CD4-positive, alpha-beta memory T cell (primary cell): ENCODE measurements at regions not wholly inside any gene's neighbourhood (a gene's known extent, or its start where the extent isn't known, plus 50 kb on each side); places are given as distances from the start of the nearest gene placed in this dataset.

ENCODE experiments used
- CTCF ChIA-PET: fragments of 350-600 bp; sonication (Branson Sonifier 250); formaldehyde crosslinking; loops from one replicate; lab custom pipeline; 2021; ENCODE audit warnings: inconsistent platforms; ENCODE audit not compliant: partially characterized antibody; lab: Charles Lee
- POLR2A ChIA-PET: fragments of 350-600 bp; sonication (Branson Sonifier 250); formaldehyde crosslinking; loops from one replicate; lab custom pipeline; 2021; ENCODE audit not compliant: partially characterized antibody; lab: Charles Lee
- DNase-seq, 5 donors: peaks; one replicate each; pipeline versions ENCODE4 v3.0.0 to v3.0.0-alpha.2; 2020 to 2022; ENCODE audit warnings: mixed read lengths in 1 of 5
- H3K27ac ChIP-seq: one replicate; pipeline ENCODE4 v1.7.0; 2013; ENCODE audit warnings: low read depth, low read length
- H3K27me3 ChIP-seq: 2 replicates; pipeline ENCODE4 v1.7.0; 2013; ENCODE audit warnings: mild to moderate bottlenecking, low read length, moderate library complexity; ENCODE audit not compliant: insufficient read depth
- H3K36me3 ChIP-seq: 2 replicates; pipeline ENCODE4 v1.7.0; 2013; ENCODE audit warnings: mild to moderate bottlenecking, low read length, moderate library complexity; ENCODE audit not compliant: insufficient read depth
- H3K4me1 ChIP-seq: 2 replicates; pipeline ENCODE4 v1.7.0; 2013; ENCODE audit warnings: mild to moderate bottlenecking, low read length, moderate library complexity; ENCODE audit not compliant: insufficient read depth
- H3K4me3 ChIP-seq, 2 donors: one replicate each; pipeline ENCODE4 v1.7.0; 2013; ENCODE audit warnings: low read length in 2 of 2, mild to moderate bottlenecking in 1 of 2
- H3K9me3 ChIP-seq, 2 donors: one replicate each; pipeline ENCODE4 v1.7.0; 2013; ENCODE audit warnings: low read length in 2 of 2, control low read depth in 1 of 2; ENCODE audit not compliant: control insufficient read depth in 1 of 2
- H3K27ac Mint-ChIP-seq, 7 donors: one replicate each; pipeline ENCODE4 v1.8.0; 2020 to 2021; ENCODE audit warnings: mixed read lengths in 7 of 7, mild to moderate bottlenecking in 6 of 7, inconsistent platforms in 3 of 7, moderate library complexity in 3 of 7
- H3K27me3 Mint-ChIP-seq, 2 donors: one replicate each; pipeline ENCODE4 v1.8.0; 2020 to 2021; ENCODE audit warnings: mixed read lengths in 2 of 2
- H3K36me3 Mint-ChIP-seq, 2 donors: one replicate each; pipeline ENCODE4 v1.8.0; 2020 to 2021; ENCODE audit warnings: mixed read lengths in 2 of 2, inconsistent platforms in 1 of 2, mild to moderate bottlenecking in 1 of 2
- H3K4me1 Mint-ChIP-seq, 4 donors: one replicate each; pipeline ENCODE4 v1.8.0; 2020 to 2021; ENCODE audit warnings: mixed read lengths in 4 of 4, mild to moderate bottlenecking in 1 of 4
- H3K4me3 Mint-ChIP-seq, 8 donors: one replicate each; pipeline ENCODE4 v1.8.0; 2020 to 2021; ENCODE audit warnings: mixed read lengths in 8 of 8, mild to moderate bottlenecking in 7 of 8, moderate library complexity in 6 of 8, inconsistent platforms in 3 of 8
- H3K9me3 Mint-ChIP-seq, 8 donors: one replicate each; pipeline ENCODE4 v1.8.0; 2020 to 2021; ENCODE audit warnings: mixed read lengths in 8 of 8, mild to moderate bottlenecking in 5 of 8, inconsistent platforms in 3 of 8, moderate library complexity in 1 of 8
- intact Hi-C: fragments of 100-400 bp; cut with micrococcal nuclease; formaldehyde crosslinking; loops from one replicate; pipeline ENCODE4 v1.15.1; 2023

DNA sequence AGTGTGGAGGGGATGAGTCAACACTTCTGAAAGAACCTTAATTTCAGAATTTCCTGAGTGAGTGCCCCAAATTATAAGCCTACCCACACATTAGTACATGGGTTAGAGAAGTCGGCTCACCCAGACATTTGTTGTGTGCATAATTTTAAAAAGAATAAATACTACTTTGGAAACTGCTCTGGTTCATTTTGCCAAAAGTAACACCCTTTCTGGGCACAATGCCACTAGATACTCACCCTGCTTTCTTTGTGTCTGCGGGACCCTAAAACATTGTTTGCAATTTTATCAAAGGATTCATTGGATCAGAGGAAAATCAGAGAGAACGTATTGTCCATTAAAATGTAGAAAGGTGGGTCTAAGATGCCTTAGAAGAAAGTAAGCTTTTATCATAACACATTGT is 245.5 kb upstream of the NRP1 start:
- no peak overlapping the region for H3K27ac ChIP-seq
- Mint-ChIP-seq H3K9me3 (peaks cover 0 to 4% (median 0%) of the 10 kb centered on the region in 8 donors), H3K4me3 (no peak overlapping the region), H3K27me3 (peaks cover 7 to 9% of the 10 kb centered on the region in 2 donors), H3K36me3 (no peaks in the 10 kb centered on the region), H3K27ac (no peak overlapping the region), H3K4me1 (no peaks in the 10 kb centered on the region)
- no peaks in the 10 kb centered on the region for H3K36me3 ChIP-seq
- intact Hi-C loops, result no loop called here
- ChIA-PET CTCF (no interaction called here), POLR2A (no interaction called here)
- no peaks in the 10 kb centered on the region for H3K9me3 ChIP-seq
- no peaks in the 10 kb centered on the region for H3K4me1 ChIP-seq
- no peak for DNase-seq
- H3K4me3 ChIP-seq, result no peak overlapping the region
- H3K27me3 ChIP-seq, result no peaks in the 10 kb centered on the region

DNA sequence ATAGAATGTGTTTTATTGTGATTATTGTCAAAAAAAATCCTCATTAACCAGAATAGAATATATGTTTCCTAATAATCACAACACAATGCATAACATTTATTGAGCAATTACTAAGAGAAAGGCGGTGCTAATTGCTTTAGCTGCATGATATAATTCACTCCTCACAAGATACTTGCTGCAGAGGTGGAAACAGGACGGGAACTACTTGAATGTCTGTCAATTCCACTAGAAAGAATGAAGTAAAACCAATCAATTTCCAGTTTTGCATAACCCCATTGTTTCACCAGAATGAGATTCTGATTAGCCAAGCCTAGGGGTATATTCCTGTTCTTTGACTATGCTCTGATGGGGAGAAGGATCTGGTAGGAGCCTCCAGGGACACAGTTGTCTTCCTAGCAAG is 239.1 kb upstream of the NRP1 start:
- H3K27ac ChIP-seq, result no peak overlapping the region
- Mint-ChIP-seq H3K27ac (no peak overlapping the region), H3K4me3 (no peak overlapping the region), H3K27me3 (peaks cover 0 to 4% of the 10 kb centered on the region in 2 donors), H3K4me1 (no peaks in the 10 kb centered on the region), H3K9me3 (peaks cover 0 to 2% (median 0%) of the 10 kb centered on the region in 8 donors), H3K36me3 (no peaks in the 10 kb centered on the region)
- no peaks in the 10 kb centered on the region for H3K9me3 ChIP-seq
- H3K4me1 ChIP-seq, result no peaks in the 10 kb centered on the region
- H3K36me3 ChIP-seq, result no peaks in the 10 kb centered on the region
- DNase-seq, result no peak
- no peak overlapping the region for H3K4me3 ChIP-seq
- ChIA-PET POLR2A (no interaction called here), CTCF (no interaction called here)
- intact Hi-C loops, result no loop called here
- no peaks in the 10 kb centered on the region for H3K27me3 ChIP-seq

DNA sequence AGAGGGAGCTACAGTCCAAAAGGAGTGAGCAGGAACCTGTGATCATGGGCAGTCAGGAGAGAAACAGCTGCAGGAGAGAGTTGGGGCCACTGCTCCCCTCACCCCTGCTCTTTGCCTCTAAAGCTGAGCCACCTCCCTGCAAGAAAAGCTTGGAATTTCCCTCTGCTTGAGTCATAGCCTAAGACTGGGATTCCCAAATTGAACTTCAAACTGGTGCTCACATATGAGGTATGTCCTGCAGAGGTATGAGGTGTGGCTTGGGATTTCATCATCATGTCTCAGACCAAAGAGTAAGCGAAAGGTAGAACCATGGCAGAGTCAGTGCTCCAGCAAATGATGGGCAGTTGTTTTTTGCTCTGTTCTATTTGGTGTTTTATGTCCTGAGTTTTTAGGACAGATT is 237.1 kb upstream of the NRP1 start:
- Histone ChIP-seq H3K4me3 (no peak overlapping the region), H3K9me3 (no peaks in the 10 kb centered on the region), H3K36me3 (no peaks in the 10 kb centered on the region), H3K4me1 (no peaks in the 10 kb centered on the region), H3K27ac (no peak overlapping the region), H3K27me3 (no peaks in the 10 kb centered on the region)
- Mint-ChIP-seq H3K9me3 (peaks cover 0 to 2% (median 0%) of the 10 kb centered on the region in 8 donors), H3K4me1 (no peaks in the 10 kb centered on the region), H3K36me3 (no peaks in the 10 kb centered on the region), H3K4me3 (no peak overlapping the region), H3K27me3 (peaks cover 0 to 3% of the 10 kb centered on the region in 2 donors), H3K27ac (no peak overlapping the region)
- DNase-seq, result no peak
- POLR2A ChIA-PET, result no interaction called here
- CTCF ChIA-PET, result no interaction called here
- intact Hi-C loops, result no loop called here

DNA sequence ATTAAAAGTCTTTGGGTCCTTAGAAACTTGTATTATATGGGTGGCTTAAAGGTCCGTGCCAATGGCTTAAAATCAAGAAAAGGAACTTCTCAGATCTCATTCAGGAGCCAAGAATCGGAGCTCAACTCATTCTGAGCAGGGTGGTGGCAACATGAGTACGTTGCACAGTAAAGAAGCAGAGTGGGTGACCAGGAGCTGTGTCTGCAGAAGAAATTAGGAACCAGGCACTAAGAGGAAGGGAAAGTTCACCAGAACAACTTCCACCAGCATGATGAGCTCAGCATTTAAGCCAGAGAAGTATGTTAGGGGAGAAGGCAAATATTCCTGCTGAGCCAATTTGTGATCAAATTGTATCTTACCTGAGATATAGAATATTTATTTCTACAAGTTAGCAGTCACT is 236.0 kb upstream of the NRP1 start:
- Histone ChIP-seq H3K9me3 (no peaks in the 10 kb centered on the region), H3K4me1 (no peaks in the 10 kb centered on the region), H3K36me3 (no peaks in the 10 kb centered on the region), H3K27me3 (no peaks in the 10 kb centered on the region), H3K4me3 (no peak overlapping the region), H3K27ac (no peak overlapping the region)
- no peak overlapping the region for H3K4me3 Mint-ChIP-seq
- peaks cover 0 to 2% (median 0%) of the 10 kb centered on the region in 8 donors for H3K9me3 Mint-ChIP-seq
- DNase-seq, result no peak
- no peak overlapping the region for H3K27ac Mint-ChIP-seq
- POLR2A ChIA-PET, result no interaction called here
- no peaks in the 10 kb centered on the region for H3K4me1 Mint-ChIP-seq
- CTCF ChIA-PET, result no interaction called here
- no peaks in the 10 kb centered on the region for H3K36me3 Mint-ChIP-seq
- intact Hi-C loops, result no loop called here
- peaks cover 0 to 5% of the 10 kb centered on the region in 2 donors for H3K27me3 Mint-ChIP-seq

DNA sequence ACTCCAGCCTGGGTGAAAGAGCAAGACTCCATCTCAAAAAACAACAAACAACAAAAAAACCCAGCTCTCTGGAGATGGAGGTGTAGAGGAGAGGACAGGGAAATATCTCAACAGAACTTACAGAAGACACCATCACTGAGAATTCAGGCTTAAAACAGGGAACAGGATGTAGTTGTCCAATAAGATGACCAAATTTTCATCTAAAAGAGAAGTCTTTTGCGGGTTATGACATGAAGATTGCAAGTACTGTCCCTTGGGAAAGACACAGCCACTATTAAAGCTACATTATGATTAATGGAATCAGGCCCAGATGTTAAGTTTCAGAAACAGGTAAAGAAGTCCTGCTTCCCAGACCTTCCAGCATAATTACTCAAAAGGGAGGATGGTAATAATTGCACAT is 235.2 kb upstream of the NRP1 start:
- no peaks in the 10 kb centered on the region for H3K36me3 Mint-ChIP-seq
- H3K27me3 Mint-ChIP-seq, result peaks cover 0 to 5% of the 10 kb centered on the region in 2 donors
- intact Hi-C loops, result no loop called here
- no peak for DNase-seq
- H3K4me3 ChIP-seq, result no peak overlapping the region
- no peaks in the 10 kb centered on the region for H3K27me3 ChIP-seq
- no peak overlapping the region for H3K27ac Mint-ChIP-seq
- H3K4me1 ChIP-seq, result no peaks in the 10 kb centered on the region
- ChIA-PET CTCF (no interaction called here), POLR2A (no interaction called here)
- no peak overlapping the region for H3K4me3 Mint-ChIP-seq
- H3K4me1 Mint-ChIP-seq, result no peaks in the 10 kb centered on the region
- no peaks in the 10 kb centered on the region for H3K9me3 ChIP-seq
- no peak overlapping the region for H3K27ac ChIP-seq
- H3K36me3 ChIP-seq, result no peaks in the 10 kb centered on the region
- H3K9me3 Mint-ChIP-seq, result no peaks in the 10 kb centered on the region

DNA sequence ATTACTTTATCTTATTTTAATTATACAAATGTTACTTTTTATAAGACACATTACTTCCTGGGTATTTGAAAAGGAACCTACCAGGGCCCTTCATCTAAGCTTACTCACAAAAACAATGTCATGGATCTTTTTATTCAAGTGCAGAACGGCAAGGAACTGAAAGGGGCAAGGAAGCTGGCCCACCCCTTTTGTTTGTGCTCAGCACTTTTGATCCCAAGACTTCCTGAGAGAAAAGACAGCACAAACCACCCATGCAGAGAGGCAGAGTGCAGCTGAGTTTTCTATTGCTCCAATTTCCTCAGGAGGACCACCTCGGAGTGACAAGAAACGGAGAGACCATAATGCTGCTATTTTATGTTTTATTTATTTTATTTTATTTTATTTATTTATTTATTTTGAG is 232.0 kb upstream of the NRP1 start:
- POLR2A ChIA-PET, result no interaction called here
- H3K4me1 ChIP-seq, result no peaks in the 10 kb centered on the region
- Mint-ChIP-seq H3K27ac (no peak overlapping the region), H3K27me3 (peaks cover 4 to 16% of the 10 kb centered on the region in 2 donors), H3K9me3 (no peaks in the 10 kb centered on the region), H3K4me1 (no peaks in the 10 kb centered on the region), H3K36me3 (no peaks in the 10 kb centered on the region), H3K4me3 (no peak overlapping the region)
- no peak overlapping the region for H3K4me3 ChIP-seq
- no peaks in the 10 kb centered on the region for H3K36me3 ChIP-seq
- H3K27me3 ChIP-seq, result peaks cover 4% of the 10 kb centered on the region
- no peak for DNase-seq
- no peak overlapping the region for H3K27ac ChIP-seq
- CTCF ChIA-PET, result no interaction called here
- H3K9me3 ChIP-seq, result no peaks in the 10 kb centered on the region
- intact Hi-C loops, result no loop called here

- H3K9me3 Mint-ChIP-seq, result no peaks in the 10 kb centered on the region
These were observed 231.5 kb upstream of the NRP1 start for GRCh38 chr10:33566001-33566400.

DNA sequence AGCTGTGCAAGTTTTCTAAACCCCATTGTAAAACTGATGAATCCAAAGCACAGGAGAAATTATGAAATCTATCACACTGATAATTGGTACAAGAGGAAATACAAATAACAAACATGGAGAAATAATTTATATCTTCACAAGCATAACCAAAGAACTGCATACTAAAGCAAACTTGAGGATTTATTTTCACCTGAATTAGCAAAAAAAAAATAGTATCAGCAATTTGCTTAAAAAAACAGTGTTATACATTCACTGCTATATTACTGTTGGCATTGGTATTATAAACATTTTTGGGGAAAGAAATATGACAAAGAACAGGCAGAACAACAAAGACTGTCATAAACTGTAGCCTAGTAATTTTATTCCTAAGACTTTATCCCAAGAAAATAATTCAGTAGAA is 230.8 kb upstream of the NRP1 start:
- no peaks in the 10 kb centered on the region for H3K4me1 Mint-ChIP-seq
- H3K4me3 Mint-ChIP-seq, result no peak overlapping the region
- Histone ChIP-seq H3K4me1 (no peaks in the 10 kb centered on the region), H3K9me3 (no peaks in the 10 kb centered on the region), H3K4me3 (no peak overlapping the region), H3K27ac (no peak overlapping the region), H3K36me3 (no peaks in the 10 kb centered on the region), H3K27me3 (peaks cover 4% of the 10 kb centered on the region)
- intact Hi-C loops, result no loop called here
- no peaks in the 10 kb centered on the region for H3K9me3 Mint-ChIP-seq
- no peak for DNase-seq
- ChIA-PET CTCF (no interaction called here), POLR2A (no interaction called here)
- H3K27me3 Mint-ChIP-seq, result peaks cover 4 to 15% of the 10 kb centered on the region in 2 donors
- no peaks in the 10 kb centered on the region for H3K36me3 Mint-ChIP-seq
- no peak overlapping the region for H3K27ac Mint-ChIP-seq

More at GRCh38 chr10:33566001-33566400, 231.5 kb upstream of the NRP1 start:
- Histone ChIP-seq H3K4me3 (no peak overlapping the region), H3K27me3 (peaks cover 4% of the 10 kb centered on the region), H3K4me1 (no peaks in the 10 kb centered on the region), H3K27ac (no peak overlapping the region), H3K9me3 (no peaks in the 10 kb centered on the region), H3K36me3 (no peaks in the 10 kb centered on the region)
- no peak overlapping the region for H3K27ac Mint-ChIP-seq
- no peak overlapping the region for H3K4me3 Mint-ChIP-seq
- H3K4me1 Mint-ChIP-seq, result no peaks in the 10 kb centered on the region
- no peak for DNase-seq
- CTCF ChIA-PET, result no interaction called here
- H3K36me3 Mint-ChIP-seq, result no peaks in the 10 kb centered on the region
- intact Hi-C loops, result no loop called here
- POLR2A ChIA-PET, result no interaction called here
- peaks cover 4 to 16% of the 10 kb centered on the region in 2 donors for H3K27me3 Mint-ChIP-seq
